OCI-LY7 (cell line): ENCODE measurements at regions not wholly inside any gene's neighbourhood (a gene's known extent, or its start where the extent isn't known, plus 50 kb on each side); places are given as distances from the start of the nearest gene placed in this dataset.

Source experiments
- CTCF ChIP-seq: fragments of 200-600 bp; sonication (generic); conservative IDR thresholded peaks from 2 replicates; pipeline ENCODE4 v1.5.1; 2014; ENCODE audit warnings: mild to moderate bottlenecking, antibody characterized with exemption, low read length, moderate library complexity, mixed read lengths
- EZH2phosphoT487 ChIP-seq: fragments of 200-600 bp; sonication (generic); IDR thresholded peaks from 2 replicates; pipeline ENCODE4 v1.6.1; 2018; ENCODE audit warnings: low read depth, borderline replicate concordance, mild to moderate bottlenecking, mixed run types, antibody characterized with exemption, low read length, moderate library complexity, mixed read lengths

- no peak for TF ChIP-seq CTCF
- no peak for TF ChIP-seq EZH2phosphoT487
Measured at GRCh38 chr2:58764338-58765104, 523.4 kb upstream of the FANCL start.
